A549 (cell line): ENCODE measurements at regions not wholly inside any gene's neighbourhood (a gene's known extent, or its start where the extent isn't known, plus 50 kb on each side); places are given as distances from the start of the nearest gene placed in this dataset.

Experiments used
- CTCF ChIP-seq: fragments of >200 bp; sonication (Bioruptor Twin); formaldehyde crosslinking; IDR thresholded peaks from 3 replicates; pipeline ENCODE4 v1.5.1; 2016
- EP300 ChIP-seq, 2 experiments: fragments of >200 bp; sonication (Bioruptor Twin); formaldehyde crosslinking; IDR thresholded peaks; 2 replicates in 1 of 2; 3 replicates in 1 of 2; pipeline ENCODE4 v1.6.1; 2016 to 2017
- FOXS1 ChIP-seq: fragments of 250-450 bp; sonication (Bioruptor Pico); IDR thresholded peaks from 2 replicates; pipeline ENCODE4 v1.5.0; 2020; ENCODE audit warnings: mild to moderate bottlenecking, moderate library complexity
- HDAC2 ChIP-seq: fragments of 200-600 bp; sonication (generic); IDR thresholded peaks from 2 replicates; pipeline ENCODE4 v1.6.1; 2016
- KDM1A ChIP-seq: fragments of 200-600 bp; sonication (generic); IDR thresholded peaks from 2 replicates; pipeline ENCODE4 v1.6.1; 2016; ENCODE audit warnings: low read depth, mild to moderate bottlenecking
- POLR2A ChIP-seq: IDR thresholded peaks from 2 replicates; pipeline ENCODE4 v1.6.1; 2012; ENCODE audit warnings: mild to moderate bottlenecking, low read length
- RAD21 ChIP-seq, 2 experiments: fragments of >200 bp in 1 of 2; sonication (Bioruptor Twin) in 1 of 2; formaldehyde crosslinking in 1 of 2; IDR thresholded peaks in 1 of 2; conservative IDR thresholded peaks in 1 of 2; 2 replicates in 1 of 2; 3 replicates in 1 of 2; pipeline ENCODE4 v1.6.1; 2012 to 2018; ENCODE audit warnings: inconsistent platforms in 1 of 2
- RNF2 ChIP-seq: fragments of 200-600 bp; sonication (generic); IDR thresholded peaks from 2 replicates; pipeline ENCODE4 v1.6.1; 2016; ENCODE audit warnings: low read depth, mild to moderate bottlenecking, antibody characterized with exemption, moderate library complexity, borderline replicate concordance
- SMC3 ChIP-seq: fragments of >200 bp; sonication (Bioruptor Twin); formaldehyde crosslinking; IDR thresholded peaks from 3 replicates; pipeline ENCODE4 v1.6.1; 2018; ENCODE audit warnings: inconsistent platforms
- SREBF2 ChIP-seq: fragments of 450-650 bp; IDR thresholded peaks from 2 replicates; pipeline ENCODE4 v1.6.1; 2014; ENCODE audit warnings: mild to moderate bottlenecking, moderate library complexity

GRCh38 chr6:11943060-11943459, 69.1 kb upstream of the HIVEP1 start:
- TF ChIP-seq SREBF2 (no peak), EP300 (IDR thresholded peaks at IDR 0.05) (no peak), CTCF (no peak), RNF2 (no peak), KDM1A (no peak), POLR2A (no peak), RAD21 (conservative IDR thresholded peaks at IDR 0.05 in 1 of 2, IDR thresholded peaks at IDR 0.05 in 1 of 2) (no peak), HDAC2 (no peak), SMC3 (no peak), FOXS1 (CRISPR knock-in tag) (no peak)
